ENCODE measurements at regions not wholly inside any gene's neighbourhood (a gene's known extent, or its start where the extent isn't known, plus 50 kb on each side); places are given as distances from the start of the nearest gene placed in this dataset.

GRCh38 chr13:44301639-44302015 lies 72.0 kb upstream of the SERP2 start:
- Histone ChIP-seq H2AFZ (ENCODE audit: low read length) (no peak overlapping the region), H3K9me2 (replicated peaks; ENCODE audit: insufficient read depth, low read length) (no peaks in the 10 kb centered on the region), H3K9me3 (ENCODE audit: low read length) (no peaks in the 10 kb centered on the region), H3K27ac (ENCODE audit: low read length) (no peak overlapping the region), H3K9ac (ENCODE audit: low read length) (no peak overlapping the region), H3K36me3 (ENCODE audit: insufficient read depth, low read length) (no peaks in the 10 kb centered on the region), H3K27me3 (ENCODE audit: low read length) (0 out of 2 replicates have a peak, but pooled peaks cover 8% of the 10 kb centered on the region), H3K4me2 (ENCODE audit: low read depth, low read length, poor library complexity, severe bottlenecking) (no peak overlapping the region), H4K20me1 (ENCODE audit: insufficient read depth, low read depth, low read length) (no peaks in the 10 kb centered on the region), H3K4me1 (ENCODE audit: low read length) (peaks cover 3% of the 10 kb centered on the region; the same call in 1 of the 2 replicates), H3K4me3 (ENCODE audit: low read length) (no peak overlapping the region), H3K79me2 (ENCODE audit: low read length) (no peaks in the 10 kb centered on the region)
- no peak for DNase-seq

- no peak overlapping the region for H3K27ac ChIP-seq (ENCODE audit: low read length)
- H3K9ac ChIP-seq (ENCODE audit: low read length) = no peak overlapping the region
- no peaks in the 10 kb centered on the region for H3K79me2 ChIP-seq (ENCODE audit: low read length)
- H3K9me3 ChIP-seq (ENCODE audit: low read length) = no peaks in the 10 kb centered on the region
- no peak overlapping the region for H3K4me2 ChIP-seq (ENCODE audit: low read depth, low read length, poor library complexity, severe bottlenecking)
- DNase-seq = no peak
- no peaks in the 10 kb centered on the region for H3K9me2 ChIP-seq (replicated peaks; ENCODE audit: insufficient read depth, low read length)
- no peak overlapping the region for H2AFZ ChIP-seq (ENCODE audit: low read length)
- no peaks in the 10 kb centered on the region for H4K20me1 ChIP-seq (ENCODE audit: insufficient read depth, low read depth, low read length)
- H3K36me3 ChIP-seq (ENCODE audit: insufficient read depth, low read length) = no peaks in the 10 kb centered on the region
- H3K4me1 ChIP-seq (ENCODE audit: low read length) = peaks cover 3% of the 10 kb centered on the region; the same call in 1 of the 2 replicates
- H3K4me3 ChIP-seq (ENCODE audit: low read length) = no peak overlapping the region
- 0 out of 2 replicates have a peak, but pooled peaks cover 8% of the 10 kb centered on the region for H3K27me3 ChIP-seq (ENCODE audit: low read length)
Observed at GRCh38 chr13:44302233-44302632, 71.4 kb upstream of the SERP2 start.

- H3K27me3 ChIP-seq (ENCODE audit: low read length) = 0 out of 2 replicates have a peak, but pooled peaks cover 8% of the 10 kb centered on the region
- no peaks in the 10 kb centered on the region for H3K9me3 ChIP-seq (ENCODE audit: low read length)
- H3K4me1 ChIP-seq (ENCODE audit: low read length) = peaks cover 3% of the 10 kb centered on the region; the same call in 1 of the 2 replicates
- no peak overlapping the region for H3K4me2 ChIP-seq (ENCODE audit: low read depth, low read length, poor library complexity, severe bottlenecking)
- no peaks in the 10 kb centered on the region for H3K79me2 ChIP-seq (ENCODE audit: low read length)
- no peak overlapping the region for H3K27ac ChIP-seq (ENCODE audit: low read length)
- H3K9ac ChIP-seq (ENCODE audit: low read length) = no peak overlapping the region
- DNase-seq = no peak
- H3K9me2 ChIP-seq (replicated peaks; ENCODE audit: insufficient read depth, low read length) = no peaks in the 10 kb centered on the region
- no peak overlapping the region for H3K4me3 ChIP-seq (ENCODE audit: low read length)
- no peaks in the 10 kb centered on the region for H3K36me3 ChIP-seq (ENCODE audit: insufficient read depth, low read length)
- no peak overlapping the region for H2AFZ ChIP-seq (ENCODE audit: low read length)
- H4K20me1 ChIP-seq (ENCODE audit: insufficient read depth, low read depth, low read length) = no peaks in the 10 kb centered on the region
Observed at GRCh38 chr13:44302940-44303575, 70.6 kb upstream of the SERP2 start.

GRCh38 chr13:44303681-44304432 lies 69.8 kb upstream of the SERP2 start:
- H3K36me3 ChIP-seq (ENCODE audit: insufficient read depth, low read length) = no peaks in the 10 kb centered on the region
- no peak overlapping the region for H3K27ac ChIP-seq (ENCODE audit: low read length)
- H2AFZ ChIP-seq (ENCODE audit: low read length) = no peak overlapping the region
- no peaks in the 10 kb centered on the region for H4K20me1 ChIP-seq (ENCODE audit: insufficient read depth, low read depth, low read length)
- H3K9me2 ChIP-seq (replicated peaks; ENCODE audit: insufficient read depth, low read length) = no peaks in the 10 kb centered on the region
- H3K27me3 ChIP-seq (ENCODE audit: low read length) = 0 out of 2 replicates have a peak, but pooled peaks cover 8% of the 10 kb centered on the region
- H3K4me2 ChIP-seq (ENCODE audit: low read depth, low read length, poor library complexity, severe bottlenecking) = no peak overlapping the region
- H3K4me3 ChIP-seq (ENCODE audit: low read length) = no peak overlapping the region
- no peaks in the 10 kb centered on the region for H3K9me3 ChIP-seq (ENCODE audit: low read length)
- DNase-seq = no peak
- H3K9ac ChIP-seq (ENCODE audit: low read length) = no peak overlapping the region
- peaks cover 3% of the 10 kb centered on the region; the same call in 1 of the 2 replicates for H3K4me1 ChIP-seq (ENCODE audit: low read length)
- H3K79me2 ChIP-seq (ENCODE audit: low read length) = no peaks in the 10 kb centered on the region

- Histone ChIP-seq H3K9ac (ENCODE audit: low read length) (no peak overlapping the region), H3K9me3 (ENCODE audit: low read length) (no peaks in the 10 kb centered on the region), H3K27me3 (ENCODE audit: low read length) (0 out of 2 replicates have a peak, but pooled peaks cover 8% of the 10 kb centered on the region), H3K9me2 (replicated peaks; ENCODE audit: insufficient read depth, low read length) (no peaks in the 10 kb centered on the region), H4K20me1 (ENCODE audit: insufficient read depth, low read depth, low read length) (no peaks in the 10 kb centered on the region), H3K4me3 (ENCODE audit: low read length) (no peak overlapping the region), H3K36me3 (ENCODE audit: insufficient read depth, low read length) (no peaks in the 10 kb centered on the region), H3K27ac (ENCODE audit: low read length) (no peak overlapping the region), H3K79me2 (ENCODE audit: low read length) (no peaks in the 10 kb centered on the region), H3K4me1 (ENCODE audit: low read length) (peaks cover 3% of the 10 kb centered on the region; the same call in 1 of the 2 replicates), H3K4me2 (ENCODE audit: low read depth, low read length, poor library complexity, severe bottlenecking) (no peak overlapping the region), H2AFZ (ENCODE audit: low read length) (no peak overlapping the region)
- no peak for DNase-seq
Observed at GRCh38 chr13:44304433-44304725, 69.2 kb upstream of the SERP2 start.

GRCh38 chr13:44305286-44305685 lies 68.3 kb upstream of the SERP2 start:
- H3K27ac ChIP-seq (ENCODE audit: low read length) = no peak overlapping the region
- 0 out of 2 replicates have a peak, but pooled peaks cover 8% of the 10 kb centered on the region for H3K27me3 ChIP-seq (ENCODE audit: low read length)
- H3K4me1 ChIP-seq (ENCODE audit: low read length) = peaks cover 3% of the 10 kb centered on the region; the same call in 1 of the 2 replicates
- H3K9ac ChIP-seq (ENCODE audit: low read length) = no peak overlapping the region
- H3K9me2 ChIP-seq (replicated peaks; ENCODE audit: insufficient read depth, low read length) = no peaks in the 10 kb centered on the region
- H3K79me2 ChIP-seq (ENCODE audit: low read length) = no peaks in the 10 kb centered on the region
- H2AFZ ChIP-seq (ENCODE audit: low read length) = no peak overlapping the region
- H4K20me1 ChIP-seq (ENCODE audit: insufficient read depth, low read depth, low read length) = no peaks in the 10 kb centered on the region
- H3K9me3 ChIP-seq (ENCODE audit: low read length) = no peaks in the 10 kb centered on the region
- H3K4me3 ChIP-seq (ENCODE audit: low read length) = no peak overlapping the region
- no peak overlapping the region for H3K4me2 ChIP-seq (ENCODE audit: low read depth, low read length, poor library complexity, severe bottlenecking)
- no peak for DNase-seq
- H3K36me3 ChIP-seq (ENCODE audit: insufficient read depth, low read length) = no peaks in the 10 kb centered on the region

- no peak overlapping the region for H3K27ac ChIP-seq (ENCODE audit: low read length)
- H4K20me1 ChIP-seq (ENCODE audit: insufficient read depth, low read depth, low read length) = no peaks in the 10 kb centered on the region
- no peaks in the 10 kb centered on the region for H3K36me3 ChIP-seq (ENCODE audit: insufficient read depth, low read length)
- no peak overlapping the region for H3K4me2 ChIP-seq (ENCODE audit: low read depth, low read length, poor library complexity, severe bottlenecking)
- DNase-seq = no peak
- 0 out of 2 replicates have a peak, but pooled peaks cover 8% of the 10 kb centered on the region for H3K27me3 ChIP-seq (ENCODE audit: low read length)
- peaks cover 3% of the 10 kb centered on the region; the same call in 1 of the 2 replicates for H3K4me1 ChIP-seq (ENCODE audit: low read length)
- H3K9me2 ChIP-seq (replicated peaks; ENCODE audit: insufficient read depth, low read length) = no peaks in the 10 kb centered on the region
- H3K79me2 ChIP-seq (ENCODE audit: low read length) = no peaks in the 10 kb centered on the region
- H3K4me3 ChIP-seq (ENCODE audit: low read length) = no peak overlapping the region
- no peak overlapping the region for H2AFZ ChIP-seq (ENCODE audit: low read length)
- no peak overlapping the region for H3K9ac ChIP-seq (ENCODE audit: low read length)
- no peaks in the 10 kb centered on the region for H3K9me3 ChIP-seq (ENCODE audit: low read length)
Observed at GRCh38 chr13:44305917-44306370, 67.7 kb upstream of the SERP2 start.

- Histone ChIP-seq H3K27ac (ENCODE audit: low read length) (no peak overlapping the region), H3K9me2 (replicated peaks; ENCODE audit: insufficient read depth, low read length) (no peaks in the 10 kb centered on the region), H3K36me3 (ENCODE audit: insufficient read depth, low read length) (no peaks in the 10 kb centered on the region), H3K4me1 (ENCODE audit: low read length) (peaks cover 3% of the 10 kb centered on the region; the same call in 1 of the 2 replicates), H3K4me2 (ENCODE audit: low read depth, low read length, poor library complexity, severe bottlenecking) (no peak overlapping the region), H3K27me3 (ENCODE audit: low read length) (0 out of 2 replicates have a peak, but pooled peaks cover 2% of the 10 kb centered on the region), H4K20me1 (ENCODE audit: insufficient read depth, low read depth, low read length) (no peaks in the 10 kb centered on the region), H3K4me3 (ENCODE audit: low read length) (no peak overlapping the region), H3K9me3 (ENCODE audit: low read length) (no peaks in the 10 kb centered on the region), H3K9ac (ENCODE audit: low read length) (no peak overlapping the region), H2AFZ (ENCODE audit: low read length) (no peak overlapping the region), H3K79me2 (ENCODE audit: low read length) (no peaks in the 10 kb centered on the region)
- no peak for DNase-seq
Observed at GRCh38 chr13:44306371-44307192, 67.0 kb upstream of the SERP2 start.

Data from Karpas-422 (cell line).